GM23338 (cell line): ENCODE measurements at regions not wholly inside any gene's neighbourhood (a gene's known extent, or its start where the extent isn't known, plus 50 kb on each side); places are given as distances from the start of the nearest gene placed in this dataset.

Experiments used
- CREB1 ChIP-seq: fragments of 250-450 bp; sonication (Bioruptor Pico); IDR thresholded peaks from 2 replicates; pipeline ENCODE4 v1.5.0; 2020; ENCODE audit warnings: low read depth, mild to moderate bottlenecking, moderate library complexity
- CTCF ChIP-seq, 2 experiments: fragments of 200-600 bp in 1 of 2; sonication (generic) in 1 of 2; conservative IDR thresholded peaks; 2 replicates each; pipeline versions ENCODE4 v1.5.1 to v1.6.1; 2016 to 2017; ENCODE audit warnings: antibody characterized with exemption in 2 of 2, low read depth in 2 of 2, mild to moderate bottlenecking in 2 of 2, moderate library complexity in 1 of 2
- EZH2 ChIP-seq: fragments of 200-600 bp; sonication (generic); IDR thresholded peaks from one replicate; pipeline ENCODE4 v1.8.0; 2017; ENCODE audit warnings: antibody characterized with exemption, mild to moderate bottlenecking, low read depth; ENCODE audit not compliant: unreplicated experiment
- EZH2phosphoT487 ChIP-seq: fragments of 200-600 bp; sonication (generic); IDR thresholded peaks from one replicate; pipeline ENCODE4 v1.8.1; 2018; ENCODE audit warnings: antibody characterized with exemption; ENCODE audit not compliant: unreplicated experiment
- NANOG ChIP-seq: IDR thresholded peaks from 2 replicates; pipeline ENCODE4 v1.6.1; 2016; ENCODE audit warnings: antibody characterized with exemption, borderline replicate concordance
- POLR2AphosphoS5 ChIP-seq: IDR thresholded peaks from 2 replicates; pipeline ENCODE4 v1.6.1; 2016; ENCODE audit warnings: antibody characterized with exemption, low read depth
- REST ChIP-seq: IDR thresholded peaks from one replicate; pipeline ENCODE4 v1.6.1; 2018; ENCODE audit warnings: antibody characterized with exemption; ENCODE audit not compliant: unreplicated experiment
- STAT1 ChIP-seq: IDR thresholded peaks from one replicate; pipeline ENCODE4 v1.6.1; 2016; ENCODE audit warnings: antibody characterized with exemption; ENCODE audit not compliant: unreplicated experiment
- ZNF114 ChIP-seq: fragments of 250-450 bp; sonication (Bioruptor Pico); IDR thresholded peaks from 2 replicates; pipeline ENCODE4 v1.5.0; 2020; ENCODE audit warnings: mild to moderate bottlenecking, moderate library complexity
- ZNF462 ChIP-seq: fragments of 250-450 bp; sonication (Bioruptor Pico); IDR thresholded peaks from 2 replicates; pipeline ENCODE4 v1.5.0; 2020; ENCODE audit warnings: mild to moderate bottlenecking, moderate library complexity

- TF ChIP-seq ZNF462 (CRISPR knock-in tag) (no peak), REST (no peak), ZNF114 (CRISPR knock-in tag) (no peak), NANOG (no peak), POLR2AphosphoS5 (no peak), EZH2phosphoT487 (no peak), CREB1 (CRISPR knock-in tag) (no peak), STAT1 (no peak), EZH2 (no peak), CTCF (conservative IDR thresholded peaks at IDR 0.05; ENCODE audit: low read depth in 2 of 2) (no peak)
These were observed 96.7 kb upstream of the NKX1-1 start (continued) for GRCh38 chr4:1502976-1503375.
